D721Med (cell line): ENCODE measurements at regions not wholly inside any gene's neighbourhood (a gene's known extent, or its start where the extent isn't known, plus 50 kb on each side); places are given as distances from the start of the nearest gene placed in this dataset.

Experiments used
- DNase-seq: peaks from one replicate; pipeline ENCODE4 v3.0.0; 2011; ENCODE audit warnings: low spot score; ENCODE audit not compliant: insufficient read length
- FAIRE-seq: peaks from 2 replicates; lab custom pipeline; 2011; peaks lifted over from hg19 to GRCh38; lab: Jason Lieb, UNC
- TF ChIP-seq, protein P1 (sequence below): IDR thresholded peaks from 2 replicates; pipeline ENCODE4 v1.5.1; 2012; ENCODE audit warnings: mild to moderate bottlenecking, control low read depth; ENCODE audit not compliant: insufficient read depth; ENCODE audit errors: missing control alignments

DNA sequence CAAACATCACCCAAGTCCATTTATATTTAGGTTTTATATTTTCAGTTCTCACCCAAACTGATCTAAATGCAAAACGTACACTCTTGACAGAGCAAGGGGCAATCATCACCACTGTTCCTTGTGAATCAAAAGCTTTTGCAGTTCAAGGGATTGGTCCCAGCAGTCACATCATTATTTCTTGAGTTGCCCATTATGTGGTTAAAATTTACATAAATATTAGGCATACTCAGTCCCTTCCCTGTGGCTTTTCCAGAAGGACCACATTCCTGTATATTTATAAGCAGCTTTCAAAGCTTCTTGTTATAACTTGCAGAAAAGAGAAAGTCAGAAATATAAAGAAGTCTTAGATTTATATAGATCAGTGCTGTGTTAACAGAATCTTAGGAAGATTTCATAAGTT is 224.4 kb downstream of the CLCN4 start:
- no peak for DNase-seq
- TF ChIP-seq, protein P1, sequence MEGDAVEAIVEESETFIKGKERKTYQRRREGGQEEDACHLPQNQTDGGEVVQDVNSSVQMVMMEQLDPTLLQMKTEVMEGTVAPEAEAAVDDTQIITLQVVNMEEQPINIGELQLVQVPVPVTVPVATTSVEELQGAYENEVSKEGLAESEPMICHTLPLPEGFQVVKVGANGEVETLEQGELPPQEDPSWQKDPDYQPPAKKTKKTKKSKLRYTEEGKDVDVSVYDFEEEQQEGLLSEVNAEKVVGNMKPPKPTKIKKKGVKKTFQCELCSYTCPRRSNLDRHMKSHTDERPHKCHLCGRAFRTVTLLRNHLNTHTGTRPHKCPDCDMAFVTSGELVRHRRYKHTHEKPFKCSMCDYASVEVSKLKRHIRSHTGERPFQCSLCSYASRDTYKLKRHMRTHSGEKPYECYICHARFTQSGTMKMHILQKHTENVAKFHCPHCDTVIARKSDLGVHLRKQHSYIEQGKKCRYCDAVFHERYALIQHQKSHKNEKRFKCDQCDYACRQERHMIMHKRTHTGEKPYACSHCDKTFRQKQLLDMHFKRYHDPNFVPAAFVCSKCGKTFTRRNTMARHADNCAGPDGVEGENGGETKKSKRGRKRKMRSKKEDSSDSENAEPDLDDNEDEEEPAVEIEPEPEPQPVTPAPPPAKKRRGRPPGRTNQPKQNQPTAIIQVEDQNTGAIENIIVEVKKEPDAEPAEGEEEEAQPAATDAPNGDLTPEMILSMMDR, result no peak
- FAIRE-seq, result no peak

DNA sequence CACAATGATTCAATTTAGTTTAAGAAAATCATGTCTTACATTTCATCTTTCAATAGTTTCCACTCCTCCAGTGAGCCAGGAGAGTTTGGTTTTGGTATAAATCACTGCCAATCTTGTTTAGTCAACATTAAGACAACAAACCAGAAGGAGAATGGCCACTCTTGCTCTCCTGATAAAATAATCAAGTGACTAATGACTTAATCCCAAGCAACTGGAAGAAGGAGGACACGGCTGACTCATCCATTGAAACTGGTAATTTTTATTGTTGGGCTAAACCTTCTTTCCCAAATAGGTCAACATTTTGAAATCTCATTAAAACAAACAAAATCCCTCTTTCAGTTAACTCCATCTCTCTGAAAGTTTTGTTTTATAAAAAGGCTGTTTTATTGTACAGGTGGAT is 230.2 kb downstream of the CLCN4 start:
- no peak for FAIRE-seq
- no peak for DNase-seq

GRCh38 chrX:10390187-10390586 is 230.2 kb downstream of the MID1 start:
- TF ChIP-seq, protein P1, result no peak
- FAIRE-seq (no peak), DNase-seq (no peak)

More for the DNA sequence above, 230.2 kb downstream of the CLCN4 start:
- TF ChIP-seq, protein P1, result no peak

DNA sequence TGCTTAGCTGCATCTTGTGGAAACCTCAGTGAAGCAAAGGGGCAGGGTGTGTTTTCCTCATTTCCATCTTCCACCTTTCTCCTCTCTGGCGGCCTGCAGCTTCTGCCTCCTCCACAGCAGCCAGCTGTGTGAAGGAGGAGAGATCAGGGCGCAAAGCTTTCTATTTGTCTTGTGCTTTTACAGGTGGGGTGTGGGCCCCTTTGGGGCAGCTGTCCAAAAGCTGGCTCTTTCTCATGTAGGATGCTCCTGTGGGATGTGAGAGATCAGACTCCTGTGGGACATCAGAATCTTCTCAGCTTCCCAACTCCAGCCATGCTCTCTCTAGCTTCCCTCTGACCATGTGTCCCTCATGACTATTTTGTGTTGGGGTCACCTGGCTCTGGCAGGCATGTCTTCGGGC is 227.1 kb downstream of the MID1 start:
- DNase-seq (no peak), FAIRE-seq (no peak)

DNA sequence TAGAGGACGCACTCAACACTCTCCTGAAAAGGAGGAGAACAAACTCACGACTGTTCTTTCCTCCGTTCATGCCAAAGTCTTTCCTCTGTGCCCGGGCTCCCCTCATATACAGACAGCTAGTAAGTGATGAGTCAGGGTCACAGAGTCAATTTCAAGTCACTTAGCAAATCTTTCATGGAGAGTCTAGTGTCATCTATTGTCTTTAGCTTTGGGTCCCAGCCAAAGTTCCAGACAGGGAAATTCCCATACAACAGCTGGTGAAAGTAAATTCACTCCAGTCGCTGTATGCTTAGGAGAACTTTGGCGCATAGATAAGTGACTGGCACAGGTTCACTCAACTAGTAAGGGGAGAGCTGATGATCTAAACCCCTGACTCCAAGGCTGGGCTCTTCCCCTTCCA is 226.5 kb downstream of the MID1 start:
- FAIRE-seq (no peak), DNase-seq (no peak)
- TF ChIP-seq, protein P1, result no peak

More for the DNA sequence above, 227.1 kb downstream of the MID1 start:
- TF ChIP-seq, protein P1, result no peak

- DNase-seq (no peak), FAIRE-seq (no peak)
- TF ChIP-seq, protein P1, result no peak
Observed at GRCh38 chrX:10395179-10395578, 225.2 kb downstream of the MID1 start.
